HFF-Myc (cell line): ENCODE measurements at regions not wholly inside any gene's neighbourhood (a gene's known extent, or its start where the extent isn't known, plus 50 kb on each side); places are given as distances from the start of the nearest gene placed in this dataset.

Experiments used
- DNase-seq: peaks from one replicate; pipeline ENCODE4 v3.0.0-alpha.2; 2011; ENCODE audit warnings: low read depth; ENCODE audit errors: extremely low read depth
- H3K4me3 ChIP-seq: replicated peaks from 2 replicates; pipeline ENCODE4 v1.5.1; 2011; ENCODE audit warnings: low read depth, mild to moderate bottlenecking, control low read depth, low read length
- CTCF ChIP-seq: IDR thresholded peaks from 2 replicates; pipeline ENCODE4 v1.5.1; 2012; ENCODE audit warnings: mild to moderate bottlenecking, low read depth, low read length, control low read depth; ENCODE audit errors: missing control alignments

GRCh38 chr2:195299600-195299999, 357.4 kb upstream of the SLC39A10 start:
- no peak overlapping the region for H3K4me3 ChIP-seq
- DNase-seq, result no peak
- no peak for TF ChIP-seq CTCF

GRCh38 chr2:195296490-195296889, 360.5 kb upstream of the SLC39A10 start:
- no peak for TF ChIP-seq CTCF
- H3K4me3 ChIP-seq, result no peak overlapping the region
- DNase-seq, result no peak

GRCh38 chr2:195289081-195289480, 367.9 kb upstream of the SLC39A10 start:
- H3K4me3 ChIP-seq, result no peak overlapping the region
- DNase-seq, result no peak
- no peak for TF ChIP-seq CTCF

GRCh38 chr2:195279840-195280427, 377.1 kb upstream of the SLC39A10 start:
- TF ChIP-seq CTCF, result no peak
- no peak overlapping the region for H3K4me3 ChIP-seq
- no peak for DNase-seq

GRCh38 chr2:195270466-195271039, 386.5 kb upstream of the SLC39A10 start:
- H3K4me3 ChIP-seq, result no peak overlapping the region
- no peak for DNase-seq
- TF ChIP-seq CTCF, result no peak

- no peak overlapping the region for H3K4me3 ChIP-seq
- no peak for DNase-seq
- TF ChIP-seq CTCF, result no peak
These were observed 387.8 kb upstream of the SLC39A10 start for GRCh38 chr2:195269220-195269619.

GRCh38 chr2:195257979-195258378, 399.0 kb upstream of the SLC39A10 start:
- no peak for TF ChIP-seq CTCF

More at GRCh38 chr2:195257979-195258378, 399.0 kb upstream of the SLC39A10 start:
- no peak for DNase-seq
- H3K4me3 ChIP-seq, result no peak overlapping the region
